GM18858 (cell line): ENCODE measurements at regions not wholly inside any gene's neighbourhood (a gene's known extent, or its start where the extent isn't known, plus 50 kb on each side); places are given as distances from the start of the nearest gene placed in this dataset.

Source experiments
- ATAC-seq: cut with Tn5 transposase; IDR thresholded peaks from one replicate; pipeline ENCODE4 v1.9.1; 2021; ENCODE audit not compliant: unreplicated experiment

DNA sequence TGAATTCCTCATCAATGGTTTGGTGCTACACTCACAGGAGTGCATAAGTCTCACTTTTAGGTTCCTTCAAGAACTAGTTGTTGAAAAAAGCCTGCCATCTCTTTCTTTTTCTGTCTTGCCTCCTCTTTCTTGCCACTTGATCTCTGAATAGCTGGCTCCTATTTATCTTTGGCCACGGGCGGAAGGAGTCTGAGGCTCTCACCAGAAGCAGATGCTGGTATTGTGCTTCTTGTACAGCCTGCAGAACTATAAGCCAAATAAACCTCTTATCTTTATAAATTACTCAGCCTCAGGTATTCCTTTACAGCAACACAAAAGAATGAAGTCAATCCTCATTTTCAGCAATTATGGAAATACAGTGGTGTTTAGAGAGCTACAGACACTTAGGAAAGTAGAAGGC, 247.1 kb upstream of the PRR16 start:
- no peak for ATAC-seq

DNA sequence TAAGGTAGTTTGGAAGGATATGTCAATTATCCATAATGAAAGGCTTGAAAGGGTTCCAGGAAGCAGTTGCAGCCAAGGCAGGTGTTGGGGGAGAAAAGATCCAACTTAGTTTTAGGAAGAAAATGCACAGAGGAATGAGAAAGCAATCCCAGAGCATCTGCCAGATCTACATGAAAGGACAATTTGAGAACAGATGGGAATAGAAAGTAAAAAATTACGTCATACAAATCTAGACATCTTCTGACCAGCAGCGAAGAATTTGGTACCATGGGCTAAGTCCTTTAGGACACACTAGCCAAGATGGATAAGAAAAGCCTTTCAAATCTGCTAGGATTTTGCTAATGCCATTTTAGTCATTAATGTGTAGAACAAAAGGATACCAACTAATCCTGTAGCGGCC, 244.1 kb upstream of the PRR16 start:
- no peak for ATAC-seq

DNA sequence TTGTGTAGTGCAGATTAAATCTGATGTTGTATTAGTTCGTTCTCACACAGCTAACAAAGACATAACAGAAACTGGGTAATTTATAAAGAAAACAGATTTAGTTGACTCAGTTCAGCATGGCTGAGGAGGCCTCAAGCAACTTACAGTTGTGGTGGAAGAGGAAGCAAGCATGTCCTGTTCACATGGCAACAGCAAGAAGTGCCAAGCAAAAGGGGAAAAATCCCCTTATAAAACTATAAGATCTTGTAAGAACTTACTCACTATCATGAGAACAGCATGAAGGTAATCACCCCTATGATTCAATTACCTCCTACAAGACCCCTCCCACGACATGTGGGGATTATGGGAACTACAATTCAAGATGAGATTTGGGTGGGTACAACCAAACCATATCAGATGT, 238.6 kb upstream of the PRR16 start:
- no peak for ATAC-seq

DNA sequence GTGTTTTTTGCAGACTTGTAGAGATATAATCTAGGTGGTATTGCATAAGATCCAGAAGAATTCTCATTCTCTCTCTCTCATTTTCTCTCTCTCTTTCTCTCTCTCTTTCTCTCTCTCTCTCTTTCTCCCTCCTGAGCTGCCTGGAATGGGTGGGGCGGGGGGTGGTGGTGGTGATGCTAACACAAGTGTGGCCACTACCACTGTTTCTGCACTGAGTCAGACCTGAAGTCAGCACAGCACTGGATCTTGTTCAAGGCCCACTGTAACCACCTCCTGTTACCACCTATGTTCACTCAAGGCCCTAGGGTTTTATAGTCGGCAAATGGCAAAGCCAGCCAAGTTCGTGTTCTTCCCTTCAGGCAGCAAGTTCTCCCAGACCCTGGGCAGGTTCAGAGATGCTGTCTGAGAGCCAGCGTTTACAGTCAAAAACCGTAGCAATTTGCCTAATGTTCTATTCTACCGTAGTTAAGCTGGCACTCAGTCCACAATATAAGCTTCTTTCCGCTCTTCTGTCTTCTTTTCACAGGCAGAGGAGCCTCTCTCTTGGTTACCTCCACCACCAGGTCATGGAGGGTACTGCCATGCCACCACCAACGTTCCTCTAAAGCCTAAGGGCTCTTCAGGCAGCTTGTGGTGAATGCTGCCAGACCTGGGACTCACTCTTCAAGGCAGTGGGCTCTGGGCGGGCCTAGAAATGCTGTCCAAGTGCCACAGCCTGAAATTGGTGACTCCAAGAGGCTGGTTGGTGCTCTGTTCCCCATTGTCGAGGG, 235.7 kb upstream of the PRR16 start:
- ATAC-seq, result no peak

DNA sequence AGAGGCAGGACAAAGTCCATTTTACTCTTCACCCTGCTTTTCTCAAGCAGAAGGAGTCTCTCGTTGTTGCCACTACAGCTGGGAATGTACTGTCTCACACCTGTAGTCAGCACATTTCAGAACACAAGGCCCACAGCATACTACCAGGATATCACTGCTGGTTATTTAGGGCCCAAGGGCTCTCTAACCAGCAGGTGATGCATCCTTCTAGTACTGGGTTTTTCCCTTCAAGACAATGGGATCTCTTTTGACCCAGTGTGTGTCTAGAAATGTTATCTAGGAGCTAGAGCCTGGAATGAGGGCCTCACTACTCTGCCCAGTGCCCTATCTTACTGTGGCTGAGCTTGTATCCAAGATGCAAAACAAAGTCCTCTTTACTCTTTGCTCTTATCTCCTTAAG, 235.1 kb upstream of the PRR16 start:
- ATAC-seq, result no peak

DNA sequence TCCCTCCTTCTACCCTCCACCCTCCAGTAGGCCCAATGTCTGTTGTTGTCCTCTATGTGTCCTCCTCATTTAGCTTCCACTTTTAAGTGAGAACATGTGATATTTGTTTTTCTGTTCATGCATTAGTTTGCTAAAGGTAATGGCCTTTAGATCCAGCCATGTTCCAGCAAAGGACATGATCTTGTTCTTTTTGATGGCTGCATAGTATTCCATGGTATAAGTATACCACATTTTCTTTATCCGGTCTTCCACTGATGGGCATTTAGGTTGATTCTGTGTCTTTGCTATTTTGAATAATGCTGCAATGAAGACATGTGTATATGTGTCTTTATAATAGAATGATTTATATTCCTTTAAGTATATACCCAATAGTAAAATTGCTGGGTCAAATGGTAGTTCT, 232.5 kb upstream of the PRR16 start:
- ATAC-seq, result no peak

DNA sequence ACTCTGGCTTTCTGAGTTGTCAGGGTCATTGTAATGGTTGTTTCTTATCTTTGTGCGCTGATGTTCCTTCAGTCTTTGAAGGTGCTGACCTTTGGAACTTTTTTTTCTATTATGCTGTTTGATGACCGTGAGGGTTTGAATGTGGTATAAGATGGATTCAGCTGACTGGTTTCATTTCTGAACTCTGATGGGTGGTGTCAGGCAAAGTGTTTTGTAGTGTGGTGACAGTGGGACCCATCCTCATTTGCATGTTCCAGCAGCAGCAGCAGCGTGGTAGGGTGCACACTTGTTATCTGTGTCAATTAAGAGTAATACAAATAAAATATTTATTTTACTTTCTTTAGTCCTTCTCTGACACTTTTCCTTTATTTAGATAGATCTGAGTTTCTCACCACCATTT, 227.7 kb upstream of the PRR16 start:
- peak; percentile 71 for ATAC-seq

DNA sequence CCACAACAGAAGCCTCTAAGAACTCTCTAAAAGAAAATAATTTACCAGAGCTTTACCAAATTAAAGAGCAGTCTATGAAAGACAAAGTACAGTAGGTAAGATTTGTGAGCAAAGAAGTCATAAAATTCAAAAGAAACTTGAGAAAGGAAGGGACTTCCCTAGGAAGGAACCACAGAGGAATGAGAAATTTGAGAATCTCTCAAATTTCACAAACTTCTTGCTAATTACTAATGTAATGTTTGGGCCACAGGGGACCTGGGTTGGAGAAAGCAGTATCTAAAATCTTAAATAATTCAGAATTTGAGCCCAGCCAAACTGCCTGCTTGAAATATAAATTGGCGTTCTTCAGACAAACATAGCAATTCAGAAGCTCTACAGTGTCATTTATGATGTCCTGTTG, 225.0 kb upstream of the PRR16 start:
- ATAC-seq, result no peak

DNA sequence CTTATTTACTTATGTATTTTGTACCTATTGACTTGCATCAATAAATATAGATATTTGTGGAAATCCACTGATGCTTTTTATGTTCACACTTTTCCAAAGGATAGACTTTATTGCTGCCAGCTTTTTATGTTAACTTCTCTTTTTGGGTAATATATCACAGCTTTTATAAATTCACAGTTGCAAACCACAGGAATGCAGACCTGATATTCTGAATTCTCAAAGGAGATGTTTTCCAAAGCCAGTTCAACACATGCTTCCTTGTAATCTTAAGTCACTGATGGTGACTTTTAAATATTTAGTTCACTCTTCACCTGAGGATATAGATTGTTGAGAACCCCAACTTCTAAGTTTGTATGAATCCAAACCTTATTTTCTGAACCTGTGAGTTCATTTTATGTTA, 223.4 kb upstream of the PRR16 start:
- ATAC-seq, result no peak

DNA sequence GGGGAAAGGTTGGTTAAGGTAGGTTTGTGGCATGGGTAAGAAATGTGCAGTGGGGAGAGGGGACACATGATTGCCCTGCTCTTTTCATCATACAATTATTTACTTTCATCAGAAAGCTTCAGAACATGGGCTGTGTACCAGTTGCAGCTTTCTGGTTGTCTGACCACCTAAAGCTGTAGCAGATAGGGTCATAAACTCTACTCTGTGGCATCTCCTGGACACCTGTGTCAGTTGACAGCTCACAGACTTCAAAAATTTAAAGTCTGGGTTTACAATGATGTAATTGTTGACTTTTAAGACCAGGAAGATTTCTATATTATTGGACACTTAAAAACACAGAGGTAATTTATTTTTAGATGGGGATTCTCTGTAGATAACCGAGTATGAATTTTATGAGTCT, 222.7 kb upstream of the PRR16 start:
- no peak for ATAC-seq

DNA sequence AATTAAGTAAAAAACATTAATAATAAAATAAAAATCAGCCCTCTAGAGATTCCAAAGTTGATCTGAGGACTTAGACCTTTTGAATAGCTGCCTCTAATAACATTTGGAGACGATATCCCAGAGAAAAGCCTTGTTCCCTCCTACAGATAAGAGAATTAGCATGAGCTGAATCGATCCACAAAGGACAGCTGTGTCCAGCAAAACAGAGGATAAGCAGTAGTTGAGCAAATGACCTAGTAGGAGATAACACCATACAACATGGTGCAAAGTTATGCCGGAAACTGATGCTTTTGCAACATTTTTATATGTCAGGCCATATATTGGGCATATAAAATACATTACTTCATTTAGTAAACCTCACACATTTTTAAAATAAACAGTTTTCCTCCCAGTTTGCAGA, 212.2 kb upstream of the PRR16 start:
- ATAC-seq, result no peak

DNA sequence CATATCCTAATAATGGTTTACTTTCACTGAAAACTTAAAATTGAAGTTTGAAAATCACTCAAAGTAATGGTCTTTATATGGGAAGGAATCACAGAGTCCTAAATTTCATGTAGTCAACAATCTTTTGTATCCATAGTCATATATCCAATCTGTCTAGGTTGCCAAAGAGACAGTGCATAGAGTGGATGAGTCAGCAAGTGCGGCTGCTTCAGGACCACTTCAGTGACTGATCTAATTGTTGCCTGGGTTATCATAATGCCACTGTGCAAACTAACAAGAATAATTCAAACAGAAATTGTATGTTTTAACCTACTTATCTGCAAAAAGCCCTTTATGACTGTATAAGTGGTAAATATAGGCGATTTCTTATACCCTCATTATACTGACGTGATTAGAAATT, 211.3 kb upstream of the PRR16 start:
- no peak for ATAC-seq

DNA sequence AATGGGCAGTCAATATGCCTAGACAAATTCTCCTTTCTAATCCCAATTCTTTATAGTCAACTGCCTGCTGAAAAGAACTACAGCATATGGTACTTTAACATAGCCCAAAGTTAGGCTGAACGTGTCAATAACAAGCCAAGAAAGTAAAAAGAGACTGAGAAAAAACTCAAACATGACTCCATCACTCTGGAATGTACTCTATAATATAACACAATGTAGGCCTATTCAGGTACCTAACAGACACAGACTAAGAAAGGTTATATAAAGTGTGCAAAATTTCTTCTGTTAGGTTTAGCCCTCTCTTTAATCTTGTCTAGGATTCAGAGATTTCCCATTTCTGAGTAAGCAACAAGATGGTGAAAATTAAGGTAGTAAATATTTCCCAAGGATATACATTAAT, 209.7 kb upstream of the PRR16 start:
- no peak for ATAC-seq

DNA sequence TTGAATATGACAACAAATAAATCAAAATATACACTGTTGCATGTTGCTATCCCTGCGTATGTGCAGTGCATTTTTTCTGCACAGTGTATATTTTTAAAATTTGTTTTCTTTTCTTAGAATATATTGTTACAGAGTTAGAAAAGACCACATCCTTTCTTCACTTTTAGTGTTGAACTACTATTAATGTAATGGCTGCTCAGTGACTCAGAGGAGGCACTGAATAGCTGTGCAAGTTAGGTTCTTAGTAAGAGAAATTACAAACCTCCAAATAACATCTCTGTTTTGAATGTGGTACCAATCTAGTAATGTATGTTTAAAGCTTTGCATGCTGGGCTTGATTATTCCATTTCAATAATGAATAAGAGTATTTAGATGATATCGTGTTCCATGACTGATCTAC, 208.9 kb upstream of the PRR16 start:
- ATAC-seq, result no peak

DNA sequence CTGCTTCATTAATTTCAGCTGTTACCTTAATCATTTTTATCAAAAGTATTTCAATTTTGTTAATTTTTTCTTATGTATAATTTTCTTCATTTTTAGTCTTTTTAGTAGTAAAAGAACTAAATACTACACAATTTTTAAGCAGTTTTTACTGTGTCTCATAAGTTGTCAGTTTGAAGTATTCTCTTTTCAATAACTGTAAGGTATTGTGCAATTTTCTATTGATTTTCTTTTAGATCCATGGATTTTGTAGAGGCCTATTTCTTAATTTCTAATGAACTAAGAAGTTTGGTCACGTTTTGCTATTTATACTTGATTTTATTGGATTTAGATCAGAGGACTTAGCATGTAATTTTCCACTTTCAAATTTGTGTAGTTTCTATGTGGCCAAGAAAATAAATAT, 207.7 kb upstream of the PRR16 start:
- ATAC-seq, result no peak

DNA sequence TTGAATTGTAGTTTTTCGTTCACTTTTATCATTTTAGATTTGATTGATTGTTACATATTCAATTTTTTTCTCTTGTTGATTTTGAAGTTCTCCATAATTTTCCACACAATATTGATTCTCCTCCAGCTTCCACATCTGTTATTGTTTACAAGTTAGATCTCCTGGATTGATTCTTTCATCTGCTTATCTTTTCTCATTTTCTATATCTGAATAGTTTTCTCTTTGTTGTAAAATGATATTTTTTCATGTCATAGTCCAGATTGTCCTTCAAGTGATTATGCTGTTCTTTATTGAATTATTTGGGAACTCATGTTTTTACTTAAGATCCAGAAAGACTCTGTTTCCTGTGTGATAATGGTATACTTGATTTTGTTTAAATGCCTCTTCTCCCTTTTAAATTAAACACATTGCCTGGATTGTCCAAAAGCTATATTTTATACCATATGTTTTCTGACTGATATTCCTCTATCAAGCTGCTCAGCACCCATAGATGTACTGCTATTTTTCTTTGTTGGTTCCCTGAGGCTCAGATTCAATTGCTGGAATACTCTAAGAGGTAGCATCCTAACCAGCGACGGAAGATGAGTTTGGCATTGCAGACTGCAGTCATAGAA, 206.6 kb upstream of the PRR16 start:
- no peak for ATAC-seq

DNA sequence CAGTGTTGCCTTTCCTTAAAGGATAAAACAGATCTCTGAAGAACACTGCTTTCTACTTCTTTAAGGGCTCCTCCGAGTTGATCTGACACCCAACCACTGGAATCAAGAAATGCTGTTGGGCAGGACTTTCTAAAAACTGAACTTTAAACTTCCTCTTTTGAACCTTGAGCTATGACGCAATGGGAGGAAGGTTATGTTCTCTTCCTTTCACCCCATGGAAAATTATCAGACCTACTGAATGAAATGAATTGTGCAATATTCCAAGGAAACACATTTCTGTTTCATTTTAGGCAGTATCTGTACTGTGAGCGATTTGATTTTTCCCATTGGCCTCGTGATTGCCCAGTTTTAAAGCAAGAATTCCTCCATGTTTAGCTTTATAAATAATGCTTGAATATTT, 206.0 kb upstream of the PRR16 start:
- ATAC-seq, result no peak

DNA sequence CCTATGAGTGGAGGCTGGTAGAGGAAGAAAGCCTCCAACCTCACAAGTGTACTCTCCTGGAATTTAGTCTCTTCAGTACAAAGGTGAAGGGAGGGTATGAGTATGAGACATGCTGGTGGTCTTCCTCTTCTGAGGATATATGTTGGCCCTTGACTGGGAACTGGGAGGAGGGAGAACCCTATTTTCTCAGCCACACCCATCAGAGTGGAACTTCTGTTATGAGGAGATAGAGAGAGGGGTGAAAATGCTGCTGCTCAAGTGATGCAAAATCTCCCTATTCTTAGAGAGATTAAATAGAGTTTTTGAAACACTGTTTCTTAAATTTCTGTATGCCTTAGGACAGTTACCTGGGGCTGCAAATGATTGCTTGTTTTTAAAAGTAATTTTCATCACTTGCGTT, 203.4 kb upstream of the PRR16 start:
- ATAC-seq, result no peak

DNA sequence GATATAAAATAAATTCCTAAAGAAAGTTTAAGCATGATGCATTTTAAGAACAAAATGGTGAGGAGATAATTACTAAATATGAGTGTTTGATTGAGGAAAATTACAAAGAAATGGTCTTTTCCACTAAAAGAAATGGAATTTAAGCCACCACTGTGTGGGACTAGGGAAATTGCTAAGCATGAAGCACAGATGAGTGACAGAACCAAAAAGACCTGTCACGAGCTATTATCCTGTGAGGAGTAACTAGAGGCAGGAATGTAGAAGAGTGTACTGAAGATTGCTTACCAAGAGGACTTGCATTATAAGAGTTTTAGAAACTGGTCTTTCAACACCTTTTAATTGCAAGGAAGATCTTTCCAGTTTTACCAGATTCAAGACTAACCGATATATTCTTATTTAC, 193.6 kb upstream of the PRR16 start:
- ATAC-seq, result no peak

DNA sequence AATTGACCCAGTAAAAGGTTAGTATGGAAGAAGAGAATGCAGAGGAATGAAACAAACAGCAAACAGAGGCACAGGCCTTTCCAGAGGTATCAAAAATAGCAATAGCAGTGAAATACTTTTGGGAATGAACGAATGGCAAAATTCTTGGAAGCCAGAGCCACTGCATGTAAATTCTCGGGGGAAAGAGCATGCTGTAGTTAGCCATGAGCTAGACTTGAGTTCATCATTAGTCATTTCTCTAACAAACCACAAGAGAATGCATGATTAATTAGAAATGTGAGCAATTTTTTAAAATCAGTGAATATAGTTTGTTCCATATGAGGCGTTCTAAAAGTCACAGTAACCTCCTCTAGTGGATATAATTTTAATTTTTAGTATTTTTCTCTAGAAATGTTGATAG, 170.3 kb upstream of the PRR16 start:
- no peak for ATAC-seq

DNA sequence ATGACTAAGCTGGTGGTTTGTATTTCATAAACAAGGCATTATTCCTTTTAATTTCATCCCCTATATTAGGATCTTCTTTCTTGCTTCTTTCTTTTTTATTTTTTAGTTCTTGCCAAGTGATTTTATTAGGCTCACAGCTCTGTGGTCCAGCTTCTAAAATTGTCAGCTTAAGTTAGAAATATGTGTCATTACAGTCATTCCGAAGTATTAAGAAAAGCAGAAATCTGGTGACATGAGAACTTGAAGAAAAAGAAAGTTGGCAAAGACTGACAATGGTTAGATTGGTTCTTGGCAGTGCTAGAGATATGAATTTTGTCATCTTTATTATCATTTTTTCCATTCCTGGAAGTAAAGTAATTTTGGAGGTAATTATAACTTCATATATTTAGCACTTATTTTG, 166.5 kb upstream of the PRR16 start:
- ATAC-seq, result no peak

DNA sequence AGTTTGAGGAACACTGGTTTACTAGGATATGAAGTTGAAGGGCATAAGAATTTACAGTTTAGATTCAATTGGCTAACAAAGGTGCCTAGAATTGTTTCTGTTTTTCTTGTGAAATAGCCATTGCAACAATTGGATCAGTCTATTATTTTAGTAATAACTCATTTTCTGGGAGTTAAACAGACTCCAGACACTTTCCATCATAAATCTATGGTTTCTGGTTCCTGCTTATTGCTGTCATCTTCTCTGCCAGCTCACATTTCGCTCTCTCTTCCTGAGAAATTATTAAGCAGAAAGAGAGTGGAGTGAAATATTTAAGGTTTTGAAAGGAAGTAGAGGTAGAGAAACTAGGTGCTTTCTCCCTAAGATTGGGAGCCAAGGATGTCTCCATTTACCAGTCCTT, 165.1 kb upstream of the PRR16 start:
- no peak for ATAC-seq

DNA sequence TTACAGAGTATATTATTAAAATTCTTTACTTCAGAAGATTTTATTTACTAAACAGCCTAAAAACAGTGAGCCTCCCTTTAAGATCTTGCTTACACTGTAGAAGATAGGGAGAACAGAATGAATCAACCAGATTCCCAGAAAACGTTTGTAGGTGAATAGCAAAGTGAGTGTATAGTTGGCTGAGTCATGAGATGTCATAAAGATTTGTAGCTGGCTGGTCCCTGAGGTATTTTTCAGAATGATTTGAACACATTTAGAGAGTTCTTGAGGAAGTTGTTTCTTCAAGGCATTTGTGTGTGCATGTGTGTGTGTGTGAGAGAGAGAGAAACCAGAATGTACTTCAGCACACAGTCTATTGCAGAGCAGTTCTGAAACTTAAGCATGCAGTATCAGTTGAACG, 159.4 kb upstream of the PRR16 start:
- no peak for ATAC-seq
